HepG2 (cell line): ENCODE measurements at regions not wholly inside any gene's neighbourhood (a gene's known extent, or its start where the extent isn't known, plus 50 kb on each side); places are given as distances from the start of the nearest gene placed in this dataset.

Experiments used
- CEBPZ ChIP-seq: IDR thresholded peaks from 2 replicates; pipeline ENCODE4 v1.6.1; 2012; ENCODE audit warnings: low read length, improper control_type of control experiment
- ELK4 ChIP-seq: sonication (generic); formaldehyde crosslinking; IDR thresholded peaks from 2 replicates; pipeline ENCODE4 v1.9.0; 2021; ENCODE audit warnings: missing genetic modification reagents, borderline replicate concordance
- NR3C1 ChIP-seq: sonication (generic); formaldehyde crosslinking; IDR thresholded peaks from 2 replicates; pipeline ENCODE4 v1.4.0; 2020; ENCODE audit warnings: missing genetic modification reagents
- PRPF4 ChIP-seq: fragments of 200-400 bp; formaldehyde crosslinking; IDR thresholded peaks from 2 replicates; pipeline ENCODE4 v1.6.1; 2016; ENCODE audit warnings: low read length, low read depth; ENCODE audit not compliant: poor library complexity, severe bottlenecking
- SOX13 ChIP-seq, 3 experiments: fragments of 450-650 bp in 1 of 3; sonication (generic) in 1 of 3; formaldehyde crosslinking in 1 of 3; IDR thresholded peaks in 2 of 3; conservative IDR thresholded peaks in 1 of 3; 2 replicates each; pipeline versions ENCODE4 v1.5.0 to v1.6.1; 2016 to 2020; ENCODE audit warnings: antibody characterized with exemption in 1 of 3, mild to moderate bottlenecking in 1 of 3, missing compliant biosample characterization in 1 of 3, missing genetic modification reagents in 1 of 3, moderate library complexity in 1 of 3
- ZBTB21 ChIP-seq: sonication (generic); formaldehyde crosslinking; IDR thresholded peaks from 2 replicates; pipeline ENCODE4 v1.4.0; 2020; ENCODE audit warnings: missing genetic modification reagents
- ZBTB43 ChIP-seq: sonication (generic); formaldehyde crosslinking; conservative IDR thresholded peaks from 2 replicates; pipeline ENCODE4 v1.4.0; 2020; ENCODE audit warnings: missing genetic modification reagents

GRCh38 chr18:38454764-38455469 lies 889.3 kb upstream of the CELF4 start:
- no peak for TF ChIP-seq ZBTB43 (CRISPR knock-in tag)
- no peak for TF ChIP-seq ELK4
- no peak for TF ChIP-seq SOX13 (IDR thresholded peaks at IDR 0.05)
- no peak for TF ChIP-seq SOX13 (CRISPR knock-in tag; conservative IDR thresholded peaks at IDR 0.05 in 1 of 2, IDR thresholded peaks at IDR 0.05 in 1 of 2)
- no peak for TF ChIP-seq ZBTB21 (CRISPR knock-in tag)
- no peak for TF ChIP-seq PRPF4
- no peak for TF ChIP-seq CEBPZ
- no peak for TF ChIP-seq NR3C1
